DOHH2 (cell line): ENCODE measurements at regions not wholly inside any gene's neighbourhood (a gene's known extent, or its start where the extent isn't known, plus 50 kb on each side); places are given as distances from the start of the nearest gene placed in this dataset.

ENCODE experiments used
- H3F3A ChIP-seq: fragments of 200-600 bp; sonication (generic), shearing (Covaris generic); 2 replicates; pipeline ENCODE4 v1.6.0; 2016; ENCODE audit warnings: antibody characterized with exemption, mild to moderate bottlenecking; ENCODE audit not compliant: control insufficient read depth, insufficient read depth
- H3K27ac ChIP-seq: fragments of 200-600 bp; sonication (generic); 2 replicates; pipeline ENCODE4 v1.5.1; 2014; ENCODE audit warnings: low read depth, mild to moderate bottlenecking, low read length, moderate library complexity
- H3K27me3 ChIP-seq: fragments of 200-600 bp; sonication (generic); 2 replicates; pipeline ENCODE4 v1.6.1; 2014; ENCODE audit warnings: mild to moderate bottlenecking, low read length, mixed read lengths; ENCODE audit not compliant: control insufficient read depth
- H3K36me3 ChIP-seq: fragments of 200-600 bp; sonication (generic); 2 replicates; pipeline ENCODE4 v1.6.1; 2014; ENCODE audit warnings: mild to moderate bottlenecking, low read length, moderate library complexity, mixed read lengths; ENCODE audit not compliant: control insufficient read depth
- H3K4me1 ChIP-seq: fragments of 200-600 bp; sonication (generic); 2 replicates; pipeline ENCODE4 v1.6.1; 2014; ENCODE audit warnings: mild to moderate bottlenecking, low read length, mixed read lengths; ENCODE audit not compliant: control insufficient read depth
- H3K4me2 ChIP-seq: fragments of 200-600 bp; sonication (generic); 2 replicates; pipeline ENCODE4 v1.6.0; 2014; ENCODE audit warnings: mild to moderate bottlenecking, low read length, moderate library complexity
- H3K4me3 ChIP-seq: fragments of 200-600 bp; sonication (generic); 2 replicates; pipeline ENCODE4 v1.5.1; 2014; ENCODE audit warnings: mild to moderate bottlenecking, low read length, mixed read lengths
- H3K79me2 ChIP-seq: fragments of 200-600 bp; sonication (generic); 2 replicates; pipeline ENCODE4 v1.6.1; 2014; ENCODE audit warnings: mild to moderate bottlenecking, low read length, mixed read lengths; ENCODE audit not compliant: control insufficient read depth
- H3K9me2 ChIP-seq: fragments of 200-600 bp; sonication (generic); replicated peaks from 2 replicates; pipeline ENCODE4 v1.6.1; 2014; ENCODE audit warnings: mild to moderate bottlenecking, low read length, mixed read lengths; ENCODE audit not compliant: control insufficient read depth
- H3K9me3 ChIP-seq: fragments of 200-600 bp; sonication (generic); 2 replicates; pipeline ENCODE4 v1.6.1; 2014; ENCODE audit warnings: antibody characterized with exemption, low read length, mixed read lengths; ENCODE audit not compliant: control insufficient read depth, insufficient read depth
- H4K20me1 ChIP-seq: fragments of 200-600 bp; sonication (generic); 2 replicates; pipeline ENCODE4 v1.6.0; 2014; ENCODE audit warnings: low read depth, mild to moderate bottlenecking, antibody characterized with exemption, low read length, moderate library complexity; ENCODE audit not compliant: control insufficient read depth, insufficient read depth
- CTCF ChIP-seq: fragments of 200-600 bp; sonication (generic); IDR thresholded peaks from one replicate; pipeline ENCODE4 v1.5.1; 2014; ENCODE audit warnings: antibody characterized with exemption, mild to moderate bottlenecking, low read depth, low read length; ENCODE audit not compliant: poor library complexity, severe bottlenecking
- EZH2phosphoT487 ChIP-seq: fragments of 200-600 bp; sonication (generic); IDR thresholded peaks from 2 replicates; pipeline ENCODE4 v1.6.1; 2017; ENCODE audit warnings: borderline replicate concordance, mild to moderate bottlenecking, antibody characterized with exemption, low read length, moderate library complexity, mixed read lengths

- H3K4me2 ChIP-seq, result no peak overlapping the region
- H3K9me2 ChIP-seq, result no peaks in the 10 kb centered on the region
- H3K4me1 ChIP-seq, result peaks cover 10% of the 10 kb centered on the region
Observed at GRCh38 chr5:57009811-57010210, 57.9 kb upstream of the MIER3 start.

GRCh38 chr5:57010786-57011185 is 58.9 kb upstream of the MIER3 start:
- Histone ChIP-seq H3K79me2 (no peaks in the 10 kb centered on the region), H3K9me3 (no peaks in the 10 kb centered on the region), H3K4me1 (peaks cover 10% of the 10 kb centered on the region), H3K27ac (no peak overlapping the region), H4K20me1 (no peaks in the 10 kb centered on the region), H3K4me2 (no peak overlapping the region), H3F3A (no peaks in the 10 kb centered on the region), H3K4me3 (no peak overlapping the region), H3K36me3 (no peaks in the 10 kb centered on the region), H3K27me3 (no peaks in the 10 kb centered on the region), H3K9me2 (no peaks in the 10 kb centered on the region)
- TF ChIP-seq EZH2phosphoT487, result no peak
- TF ChIP-seq CTCF, result no peak

More at GRCh38 chr5:57009811-57010210, 57.9 kb upstream of the MIER3 start:
- no peak overlapping the region for H3K4me3 ChIP-seq
- no peak overlapping the region for H3K27ac ChIP-seq
- no peaks in the 10 kb centered on the region for H4K20me1 ChIP-seq
- H3K27me3 ChIP-seq, result no peaks in the 10 kb centered on the region
- TF ChIP-seq EZH2phosphoT487 (no peak), CTCF (no peak)
- H3F3A ChIP-seq, result no peaks in the 10 kb centered on the region
- H3K79me2 ChIP-seq, result no peaks in the 10 kb centered on the region
- H3K9me3 ChIP-seq, result no peaks in the 10 kb centered on the region
- H3K36me3 ChIP-seq, result no peaks in the 10 kb centered on the region

- Histone ChIP-seq H3K36me3 (no peaks in the 10 kb centered on the region), H4K20me1 (no peaks in the 10 kb centered on the region), H3K4me3 (no peak overlapping the region), H3K27ac (no peak overlapping the region), H3F3A (no peaks in the 10 kb centered on the region), H3K4me2 (no peak overlapping the region), H3K27me3 (no peaks in the 10 kb centered on the region), H3K4me1 (peaks cover 2% of the 10 kb centered on the region), H3K9me3 (no peaks in the 10 kb centered on the region), H3K79me2 (no peaks in the 10 kb centered on the region), H3K9me2 (no peaks in the 10 kb centered on the region)
- TF ChIP-seq EZH2phosphoT487, result no peak
- TF ChIP-seq CTCF, result no peak
Observed at GRCh38 chr5:57012511-57012910, 60.6 kb upstream of the MIER3 start.
